ENCODE measurements at regions not wholly inside any gene's neighbourhood (a gene's known extent, or its start where the extent isn't known, plus 50 kb on each side); places are given as distances from the start of the nearest gene placed in this dataset.
"Not testable (repeated sequence)": the region's sequence is repeated elsewhere in the genome, so short reads cannot be mapped to it uniquely, and the experiment has no call there.

GRCh38 chr10:21463436-21463835 is 62.0 kb downstream of the SKIDA1 start:
- no peak for DNase-seq (ENCODE audit: low read depth)

- DNase-seq (ENCODE audit: low read depth), result no peak
These were observed 67.2 kb downstream of the SKIDA1 start for GRCh38 chr10:21458126-21458871.

- DNase-seq (ENCODE audit: low read depth), result no peak
These were observed 69.3 kb downstream of the SKIDA1 start for GRCh38 chr10:21456160-21456559.

GRCh38 chr10:21452203-21452602 is 73.3 kb downstream of the SKIDA1 start:
- DNase-seq (ENCODE audit: low read depth), result peak; percentile 49

GRCh38 chr10:21449288-21449966 is 76.1 kb downstream of the SKIDA1 start:
- DNase-seq (ENCODE audit: low read depth), result no peak

- peak; percentile 25 for DNase-seq (ENCODE audit: low read depth)
These were observed 80.3 kb downstream of the SKIDA1 start for GRCh38 chr10:21445163-21445562.

GRCh38 chr10:21441625-21442024 is 83.9 kb downstream of the SKIDA1 start:
- no peak for DNase-seq (ENCODE audit: low read depth)

- DNase-seq (ENCODE audit: low read depth), result not testable (repeated sequence)
These were observed 86.6 kb downstream of the SKIDA1 start for GRCh38 chr10:21438914-21439313.

- no peak for DNase-seq (ENCODE audit: low read depth)
These were observed 87.6 kb downstream of the SKIDA1 start for GRCh38 chr10:21437770-21438382.

GRCh38 chr10:21432266-21432665 is 93.2 kb downstream of the SKIDA1 start:
- DNase-seq (ENCODE audit: low read depth), result no peak

- DNase-seq (ENCODE audit: low read depth), result no peak
These were observed 93.7 kb downstream of the SKIDA1 start for GRCh38 chr10:21431799-21432198.

- DNase-seq (ENCODE audit: low read depth), result no peak
These were observed 97.5 kb downstream of the SKIDA1 start for GRCh38 chr10:21427804-21428481.

- no peak for DNase-seq (ENCODE audit: low read depth)
These were observed 101.0 kb downstream of the SKIDA1 start for GRCh38 chr10:21424459-21424861.

- DNase-seq (ENCODE audit: low read depth), result no peak
These were observed 101.6 kb downstream of the SKIDA1 start for GRCh38 chr10:21423850-21424249.

- no peak for DNase-seq (ENCODE audit: low read depth)
These were observed 102.1 kb downstream of the SKIDA1 start for GRCh38 chr10:21423338-21423737.

- DNase-seq (ENCODE audit: low read depth), result no peak
These were observed 103.7 kb downstream of the SKIDA1 start for GRCh38 chr10:21421794-21422193.

GRCh38 chr10:21421016-21421415 is 104.5 kb downstream of the SKIDA1 start:
- no peak for DNase-seq (ENCODE audit: low read depth)

GRCh38 chr10:21418981-21419576 is 106.4 kb downstream of the SKIDA1 start:
- peak; percentile 39 for DNase-seq (ENCODE audit: low read depth)

GRCh38 chr10:21417172-21417712 is 108.2 kb downstream of the SKIDA1 start:
- DNase-seq (ENCODE audit: low read depth), result no peak

- DNase-seq (ENCODE audit: low read depth), result no peak
These were observed 111.8 kb downstream of the SKIDA1 start for GRCh38 chr10:21413680-21414079.

- DNase-seq (ENCODE audit: low read depth), result no peak
These were observed 112.2 kb downstream of the SKIDA1 start for GRCh38 chr10:21413268-21413667.
